H1 (cell line): ENCODE measurements at regions not wholly inside any gene's neighbourhood (a gene's known extent, or its start where the extent isn't known, plus 50 kb on each side); places are given as distances from the start of the nearest gene placed in this dataset.

Experiments used
- CTCF ChIA-PET: fragments of 300-600 bp; sonication (Branson Sonifier 250); formaldehyde crosslinking; loops from one replicate; lab custom pipeline; 2021; ENCODE audit not compliant: partially characterized antibody; lab: Charles Lee
- POLR2A ChIA-PET: fragments of 300-600 bp; sonication (Branson Sonifier 250); formaldehyde crosslinking; loops from one replicate; lab custom pipeline; 2021; ENCODE audit warnings: inconsistent platforms; ENCODE audit not compliant: partially characterized antibody; lab: Charles Lee
- DNase-seq, 2 experiments: peaks; one replicate each; pipeline versions ENCODE4 v3.0.0 to v3.0.0-alpha.2; 2010 to 2022; ENCODE audit warnings: low spot score in 2 of 2, low read depth in 1 of 2, mixed read lengths in 1 of 2
- FAIRE-seq: peaks from 2 replicates; lab custom pipeline; 2011; peaks lifted over from hg19 to GRCh38; lab: Jason Lieb, UNC
- H2AFZ ChIP-seq: 2 replicates; pipeline ENCODE4 v1.8.1; 2012; ENCODE audit warnings: low read length, inconsistent platforms
- H2AK5ac ChIP-seq: 2 replicates; pipeline ENCODE4 v1.6.1; 2013; ENCODE audit warnings: low read depth, low read length
- H2BK120ac ChIP-seq: replicated peaks from 2 replicates; pipeline ENCODE3; 2013; ENCODE audit warnings: low read depth, low read length, inconsistent platforms
- H2BK12ac ChIP-seq: 2 replicates; pipeline ENCODE4 v1.6.1; 2013; ENCODE audit warnings: low read depth, low read length
- H2BK15ac ChIP-seq: 2 replicates; pipeline ENCODE4 v1.6.1; 2013; ENCODE audit warnings: low read length
- H2BK20ac ChIP-seq: 2 replicates; pipeline ENCODE4 v1.6.1; 2013; ENCODE audit warnings: low read length
- H2BK5ac ChIP-seq: 2 replicates; pipeline ENCODE4 v1.6.1; 2013; ENCODE audit warnings: low read depth, low read length
- H3K14ac ChIP-seq: 2 replicates; pipeline ENCODE4 v1.6.1; 2013; ENCODE audit warnings: inconsistent platforms; ENCODE audit not compliant: insufficient read length
- H3K18ac ChIP-seq: 2 replicates; pipeline ENCODE4 v1.6.1; 2013; ENCODE audit warnings: low read length; ENCODE audit errors: extremely low read depth
- H3K23ac ChIP-seq: 2 replicates; pipeline ENCODE4 v1.6.1; 2013; ENCODE audit warnings: inconsistent platforms; ENCODE audit not compliant: insufficient read length
- H3K23me2 ChIP-seq: 2 replicates; pipeline ENCODE4 v1.6.1; 2013; ENCODE audit warnings: low read depth, low read length
- H3K27ac ChIP-seq: 2 replicates; pipeline ENCODE4 v1.6.1; 2011; ENCODE audit warnings: low read depth, low read length, inconsistent platforms
- H3K27me3 ChIP-seq, 4 experiments: replicated peaks in 1 of 4; 1 replicate in 1 of 4; 2 replicates in 3 of 4; pipeline versions ENCODE4 v1.6.1 to v1.8.1; 2011 to 2013; ENCODE audit warnings: low read length in 3 of 4, mild to moderate bottlenecking in 3 of 4, inconsistent platforms in 2 of 4, mixed read lengths in 2 of 4, moderate library complexity in 1 of 4; ENCODE audit not compliant: control insufficient read depth in 3 of 4, insufficient read depth in 3 of 4; ENCODE audit errors: extremely low read depth in 1 of 4
- H3K36me3 ChIP-seq, 4 experiments: 2 replicates each; pipeline versions ENCODE4 v1.6.1 to v1.8.1; 2011 to 2013; ENCODE audit warnings: mild to moderate bottlenecking in 4 of 4, low read length in 3 of 4, moderate library complexity in 2 of 4, control low read depth in 1 of 4, inconsistent platforms in 1 of 4; ENCODE audit not compliant: insufficient read depth in 4 of 4, control insufficient read depth in 2 of 4
- H3K4ac ChIP-seq: replicated peaks from 2 replicates; pipeline ENCODE3; 2013; ENCODE audit warnings: low read length, low read depth, mixed read lengths, inconsistent platforms; ENCODE audit not compliant: insufficient read length
- H3K4me1 ChIP-seq, 4 experiments: replicated peaks in 1 of 4; 1 replicate in 1 of 4; 2 replicates in 3 of 4; pipeline versions ENCODE4 v1.6.1 to v1.8.1; 2011 to 2013; ENCODE audit warnings: low read length in 3 of 4, inconsistent platforms in 2 of 4, mixed read lengths in 1 of 4; ENCODE audit not compliant: insufficient read depth in 4 of 4, control insufficient read depth in 3 of 4
- H3K4me2 ChIP-seq, 2 experiments: 2 replicates each; pipeline versions ENCODE4 v1.6.1 to v1.8.1; 2011 to 2013; ENCODE audit warnings: low read depth in 2 of 2, low read length in 2 of 2, control low read depth in 1 of 2, inconsistent platforms in 1 of 2, mild to moderate bottlenecking in 1 of 2; ENCODE audit not compliant: insufficient read depth in 1 of 2
- H3K4me3 ChIP-seq, 4 experiments: fragments of 200-600, 300-600 bp in 1 of 4; sonication (generic), shearing (Covaris generic), sonication (Bioruptor Twin) in 1 of 4; 2 replicates each; pipeline versions ENCODE4 v1.5.1 to v1.8.1; 2011 to 2016; ENCODE audit warnings: low read length in 4 of 4, low read depth in 3 of 4, control low read depth in 2 of 4, inconsistent platforms in 2 of 4, mild to moderate bottlenecking in 2 of 4, mixed read lengths in 1 of 4, moderate library complexity in 1 of 4; ENCODE audit not compliant: insufficient read depth in 2 of 4; ENCODE audit errors: extremely low read depth in 1 of 4
- H3K56ac ChIP-seq: replicated peaks from 2 replicates; pipeline ENCODE3; 2013; ENCODE audit warnings: low read depth, mild to moderate bottlenecking, mixed read lengths, low read length, inconsistent platforms; ENCODE audit not compliant: insufficient read length
- H3K79me1 ChIP-seq: 2 replicates; pipeline ENCODE4 v1.6.1; 2013; ENCODE audit warnings: low read depth, low read length, control low read depth
- H3K79me2 ChIP-seq, 2 experiments: 2 replicates each; pipeline versions ENCODE4 v1.6.1 to v1.8.1; 2012 to 2013; ENCODE audit warnings: low read length in 2 of 2, mild to moderate bottlenecking in 2 of 2, inconsistent platforms in 1 of 2; ENCODE audit not compliant: insufficient read depth in 2 of 2, control insufficient read depth in 1 of 2
- H3K9ac ChIP-seq, 4 experiments: replicated peaks in 1 of 4; 1 replicate in 1 of 4; 2 replicates in 3 of 4; pipeline versions ENCODE4 v1.6.1 to v1.8.1; 2011 to 2013; ENCODE audit warnings: low read depth in 3 of 4, low read length in 3 of 4, control low read depth in 2 of 4, mild to moderate bottlenecking in 2 of 4, moderate library complexity in 2 of 4, inconsistent platforms in 1 of 4; ENCODE audit errors: extremely low read depth in 1 of 4
- H3K9me3 ChIP-seq, 2 experiments: 2 replicates each; pipeline versions ENCODE4 v1.6.1 to v1.8.1; 2012 to 2013; ENCODE audit warnings: mild to moderate bottlenecking in 2 of 2, moderate library complexity in 2 of 2, control low read depth in 1 of 2, inconsistent platforms in 1 of 2, low read depth in 1 of 2, low read length in 1 of 2, mixed read lengths in 1 of 2; ENCODE audit not compliant: insufficient read depth in 2 of 2
- H4K20me1 ChIP-seq, 2 experiments: replicated peaks in 1 of 2; 2 replicates each; pipeline versions ENCODE3 to v1.8.1; 2011 to 2013; ENCODE audit warnings: inconsistent platforms in 2 of 2, low read length in 2 of 2, mild to moderate bottlenecking in 1 of 2; ENCODE audit not compliant: insufficient read depth in 2 of 2, control insufficient read depth in 1 of 2
- H4K5ac ChIP-seq: 2 replicates; pipeline ENCODE4 v1.6.1; 2013; ENCODE audit warnings: low read length, low read depth, mixed read lengths, inconsistent platforms; ENCODE audit not compliant: insufficient read length
- H4K8ac ChIP-seq: 2 replicates; pipeline ENCODE4 v1.8.0; 2013; ENCODE audit warnings: mild to moderate bottlenecking, moderate library complexity, low read length, inconsistent platforms; ENCODE audit not compliant: insufficient read depth; ENCODE audit errors: extremely low read depth
- H4K91ac ChIP-seq: replicated peaks from 2 replicates; pipeline ENCODE3; 2013; ENCODE audit warnings: low read length, mixed read lengths, inconsistent platforms; ENCODE audit not compliant: insufficient read length
- CBX5 ChIP-seq: fragments of 300-800, 300-1000 bp; sonication (generic); IDR thresholded peaks from 2 replicates; pipeline ENCODE4 v1.7.1; 2016; ENCODE audit warnings: antibody characterized with exemption, low read length, low read depth
- CHD2 ChIP-seq: IDR thresholded peaks from 2 replicates; pipeline ENCODE4 v1.6.1; 2012; ENCODE audit warnings: low read length, improper control_type of control experiment
- E2F6 ChIP-seq: IDR thresholded peaks from 2 replicates; pipeline ENCODE4 v1.6.1; 2012; ENCODE audit warnings: inconsistent platforms
- EP300 ChIP-seq, 2 experiments: IDR thresholded peaks; 1 replicate in 1 of 2; 2 replicates in 1 of 2; pipeline ENCODE4 v1.6.1; 2011 to 2012; ENCODE audit warnings: low read depth in 2 of 2, low read length in 2 of 2, mild to moderate bottlenecking in 2 of 2, borderline replicate concordance in 1 of 2, inconsistent platforms in 1 of 2, moderate library complexity in 1 of 2
- EZH2 ChIP-seq: fragments of 200-600 bp; sonication (generic); IDR thresholded peaks from 2 replicates; pipeline ENCODE4 v1.7.1; 2012; ENCODE audit warnings: low read depth, mild to moderate bottlenecking, moderate library complexity, low read length, inconsistent platforms; ENCODE audit not compliant: severe bottlenecking
- FOSL1 ChIP-seq: IDR thresholded peaks from 2 replicates; pipeline ENCODE4 v1.6.1; 2011; ENCODE audit warnings: mild to moderate bottlenecking, low read depth, low read length, moderate library complexity; ENCODE audit not compliant: insufficient read depth
- JUN ChIP-seq: IDR thresholded peaks from 2 replicates; pipeline ENCODE4 v1.6.1; 2011; ENCODE audit warnings: low read depth, mild to moderate bottlenecking, improper control_type of control experiment, low read length
- KDM1A ChIP-seq: fragments of 200-600, 300-600 bp; sonication (generic); IDR thresholded peaks from 2 replicates; pipeline ENCODE4 v1.7.1; 2016; ENCODE audit warnings: mild to moderate bottlenecking, low read length, borderline replicate concordance
- MAX ChIP-seq: IDR thresholded peaks from 2 replicates; pipeline ENCODE4 v1.6.1; 2012; ENCODE audit warnings: inconsistent platforms
- PHF8 ChIP-seq: fragments of 200-600 bp; sonication (generic); conservative IDR thresholded peaks from 2 replicates; pipeline ENCODE4 v1.7.1; 2012; ENCODE audit warnings: low read depth, mild to moderate bottlenecking, inconsistent platforms, low read length, moderate library complexity
- RBBP5 ChIP-seq: IDR thresholded peaks from 2 replicates; pipeline ENCODE4 v1.7.1; 2012; ENCODE audit warnings: low read depth, mild to moderate bottlenecking, inconsistent platforms, low read length, moderate library complexity, borderline replicate concordance
- ZNF274 ChIP-seq: IDR thresholded peaks from 2 replicates; pipeline ENCODE4 v1.7.0; 2012; ENCODE audit warnings: low read length, borderline replicate concordance; ENCODE audit errors: extremely low read depth
- WGBS, 2 experiments: shearing (Covaris generic) in 1 of 2; methylation state at CpG; one replicate each; pipeline versions ENCODE4 v1.1.6 to v1.1.7; 2013 to 2015; ENCODE audit warnings: low lambda C conversion rate in 2 of 2, mixed read lengths in 2 of 2, inconsistent platforms in 1 of 2, low coverage in 1 of 2, missing lambda C conversion rate in 1 of 2; ENCODE audit not compliant: insufficient replicate concordance in 2 of 2, insufficient coverage in 1 of 2, insufficient read length in 1 of 2; ENCODE audit errors: extremely low coverage in 1 of 2, missing lambda C conversion rate in 1 of 2; 5-methylcytosine and 5-hydroxymethylcytosine counted together

- Histone ChIP-seq H3K4ac (no peak overlapping the region), H3K79me1 (no peaks in the 10 kb centered on the region), H3K27ac (no peak overlapping the region), H2BK20ac (no peak overlapping the region), H3K4me1 (peaks cover 0 to 5% (median 3%) of the 10 kb centered on the region in 4 experiments; a peak in 5 of 7 replicates), H3K23ac (no peak overlapping the region), H2BK15ac (no peak overlapping the region), H2BK120ac (no peak overlapping the region), H2AK5ac (no peak overlapping the region), H3K18ac (no peak overlapping the region), H4K20me1 (no peaks in the 10 kb centered on the region), H2BK12ac (no peak overlapping the region), H3K9me3 (no peaks in the 10 kb centered on the region), H3K79me2 (no peaks in the 10 kb centered on the region), H4K91ac (no peak overlapping the region), H3K27me3 (no peaks in the 10 kb centered on the region), H3K4me2 (no peak overlapping the region), H3K14ac (no peak overlapping the region), H3K36me3 (no peaks in the 10 kb centered on the region), H3K9ac (no peak overlapping the region), H2BK5ac (no peak overlapping the region), H4K5ac (no peak overlapping the region), H4K8ac (no peak overlapping the region), H2AFZ (no peak overlapping the region), H3K4me3 (no peak overlapping the region), H3K23me2 (no peaks in the 10 kb centered on the region), H3K56ac (no peak overlapping the region)
- WGBS, 2 experiments = 90% methylated on average over 2 of the region's 2 CpGs; no CpG with 5 or more reads in 1 of the 2 experiments
- ChIA-PET POLR2A (interaction anchor here (0.6 kb wide), 1 partner anchor 511 kb away, joined by 4 read pairs; no protein-coding TSS in a partner anchor), CTCF (interaction anchor here (1.1 to 1.2 kb wide), 4 partner anchors 9 to 574 kb away, joined by 3 to 6 read pairs (median 4); no protein-coding TSS in a partner anchor)
- FAIRE-seq (no peak), DNase-seq (no peak)
- no peak for TF ChIP-seq E2F6
- TF ChIP-seq JUN = no peak
- TF ChIP-seq ZNF274 = no peak
- no peak for TF ChIP-seq KDM1A
- no peak for TF ChIP-seq MAX
- TF ChIP-seq RBBP5 = no peak
- no peak for TF ChIP-seq CHD2
- TF ChIP-seq FOSL1 = no peak
- TF ChIP-seq EZH2 = no peak
- no peak for TF ChIP-seq EP300 (IDR thresholded peaks at IDR 0.05; ENCODE audit: borderline replicate concordance in 1 of 2, low read depth in 2 of 2, low read length in 2 of 2)
- no peak for TF ChIP-seq CBX5
- TF ChIP-seq PHF8 = no peak
Observed at GRCh38 chr2:12432985-12433625, 283.6 kb upstream of the TRIB2 start.
